ENCODE measurements at regions not wholly inside any gene's neighbourhood (a gene's known extent, or its start where the extent isn't known, plus 50 kb on each side); places are given as distances from the start of the nearest gene placed in this dataset.

DNA sequence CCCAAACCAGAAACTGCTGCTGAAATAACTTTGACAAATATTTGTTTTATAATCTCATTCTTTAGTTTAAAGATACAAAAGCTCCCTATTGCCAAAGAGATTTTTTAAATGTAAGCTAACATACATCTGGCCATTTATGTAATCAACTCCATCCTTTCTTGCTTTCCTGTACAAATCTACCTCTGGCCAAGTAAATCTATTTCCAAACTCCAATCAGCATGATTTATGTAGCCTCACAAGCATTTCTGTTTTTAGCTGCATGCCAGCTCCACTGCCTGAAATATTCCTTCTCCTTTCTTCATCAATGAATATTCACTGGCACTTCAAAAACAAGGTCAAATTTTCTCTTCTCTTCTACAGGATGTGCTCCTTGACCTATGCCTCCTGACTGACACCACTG, 80.0 kb downstream of the SHOX2 start:
- TF ChIP-seq, protein P1, sequence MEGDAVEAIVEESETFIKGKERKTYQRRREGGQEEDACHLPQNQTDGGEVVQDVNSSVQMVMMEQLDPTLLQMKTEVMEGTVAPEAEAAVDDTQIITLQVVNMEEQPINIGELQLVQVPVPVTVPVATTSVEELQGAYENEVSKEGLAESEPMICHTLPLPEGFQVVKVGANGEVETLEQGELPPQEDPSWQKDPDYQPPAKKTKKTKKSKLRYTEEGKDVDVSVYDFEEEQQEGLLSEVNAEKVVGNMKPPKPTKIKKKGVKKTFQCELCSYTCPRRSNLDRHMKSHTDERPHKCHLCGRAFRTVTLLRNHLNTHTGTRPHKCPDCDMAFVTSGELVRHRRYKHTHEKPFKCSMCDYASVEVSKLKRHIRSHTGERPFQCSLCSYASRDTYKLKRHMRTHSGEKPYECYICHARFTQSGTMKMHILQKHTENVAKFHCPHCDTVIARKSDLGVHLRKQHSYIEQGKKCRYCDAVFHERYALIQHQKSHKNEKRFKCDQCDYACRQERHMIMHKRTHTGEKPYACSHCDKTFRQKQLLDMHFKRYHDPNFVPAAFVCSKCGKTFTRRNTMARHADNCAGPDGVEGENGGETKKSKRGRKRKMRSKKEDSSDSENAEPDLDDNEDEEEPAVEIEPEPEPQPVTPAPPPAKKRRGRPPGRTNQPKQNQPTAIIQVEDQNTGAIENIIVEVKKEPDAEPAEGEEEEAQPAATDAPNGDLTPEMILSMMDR (IDR thresholded peaks at IDR 0.05; ENCODE audit: low read depth, low read length, poor library complexity, severe bottlenecking) = no peak
- TF ChIP-seq EZH2phosphoT487 (IDR thresholded peaks at IDR 0.05; ENCODE audit: borderline replicate concordance, low read length) = no peak
